Fibroblast of lung (primary cell): ENCODE measurements at regions not wholly inside any gene's neighbourhood (a gene's known extent, or its start where the extent isn't known, plus 50 kb on each side); places are given as distances from the start of the nearest gene placed in this dataset.

Source experiments
- DNase-seq, 2 donors: peaks; one replicate each; pipeline versions ENCODE4 v3.0.0 to v3.0.0-alpha.2; 2010; ENCODE audit warnings: low read depth in 2 of 2
- H2AFZ ChIP-seq: 2 replicates; pipeline ENCODE4 v1.5.1; 2012; ENCODE audit warnings: low read length, control low read depth, inconsistent platforms
- H3K27ac ChIP-seq: 2 replicates; pipeline ENCODE4 v1.5.1; 2011; ENCODE audit warnings: low read length, control low read depth; ENCODE audit not compliant: insufficient read depth
- H3K27me3 ChIP-seq: 2 replicates; pipeline ENCODE4 v1.5.1; 2011; ENCODE audit warnings: mild to moderate bottlenecking, low read length; ENCODE audit not compliant: control insufficient read depth, insufficient read depth
- H3K36me3 ChIP-seq: 2 replicates; pipeline ENCODE4 v1.5.1; 2011; ENCODE audit warnings: low read length; ENCODE audit not compliant: control insufficient read depth, insufficient read depth
- H3K4me1 ChIP-seq: 2 replicates; pipeline ENCODE4 v1.5.1; 2011; ENCODE audit warnings: low read length; ENCODE audit not compliant: control insufficient read depth, insufficient read depth; ENCODE audit errors: extremely low read depth
- H3K4me2 ChIP-seq: 2 replicates; pipeline ENCODE4 v1.5.1; 2011; ENCODE audit warnings: low read length, control low read depth; ENCODE audit not compliant: insufficient read depth; ENCODE audit errors: extremely low read depth
- H3K4me3 ChIP-seq, 4 experiments: fragments of 200-600 bp in 1 of 4; sonication (generic) in 1 of 4; replicated peaks in 1 of 4; 2 replicates each; pipeline ENCODE4 v1.5.1; 2011 to 2016; ENCODE audit warnings: low read length in 4 of 4, low read depth in 3 of 4, mild to moderate bottlenecking in 3 of 4, control low read depth in 2 of 4, inconsistent platforms in 1 of 4, mixed read lengths in 1 of 4; ENCODE audit not compliant: insufficient read depth in 1 of 4; ENCODE audit errors: control extremely low read depth in 1 of 4
- H3K79me2 ChIP-seq: 2 replicates; pipeline ENCODE4 v1.5.1; 2012; ENCODE audit warnings: mild to moderate bottlenecking, low read length, inconsistent platforms; ENCODE audit not compliant: control insufficient read depth, insufficient read depth
- H3K9ac ChIP-seq: 2 replicates; pipeline ENCODE4 v1.5.1; 2011; ENCODE audit warnings: mild to moderate bottlenecking, low read length, control low read depth; ENCODE audit not compliant: insufficient read depth
- H3K9me3 ChIP-seq: 2 replicates; pipeline ENCODE4 v1.5.1; 2012; ENCODE audit warnings: low read depth, low read length; ENCODE audit not compliant: control insufficient read depth, insufficient read depth
- H4K20me1 ChIP-seq: 2 replicates; pipeline ENCODE4 v1.5.1; 2011; ENCODE audit warnings: low read length; ENCODE audit not compliant: control insufficient read depth, insufficient read depth; ENCODE audit errors: extremely low read depth
- CTCF ChIP-seq, 2 donors: IDR thresholded peaks in 1 of 2; conservative IDR thresholded peaks in 1 of 2; 1 replicate in 1 of 2; 2 replicates in 1 of 2; pipeline ENCODE4 v1.5.1; 2011 to 2012; ENCODE audit warnings: low read length in 2 of 2, control low read depth in 1 of 2, inconsistent platforms in 1 of 2, low read depth in 1 of 2, mild to moderate bottlenecking in 1 of 2
- EZH2 ChIP-seq: IDR thresholded peaks from 2 replicates; pipeline ENCODE4 v1.5.1; 2012; ENCODE audit warnings: low read length, control low read depth, mild to moderate bottlenecking; ENCODE audit errors: missing control alignments

- Histone ChIP-seq H3K79me2 (no peaks in the 10 kb centered on the region), H3K27me3 (no peaks in the 10 kb centered on the region), H3K27ac (no peak overlapping the region), H3K36me3 (no peaks in the 10 kb centered on the region), H3K4me3 (no peak overlapping the region), H3K9me3 (no peaks in the 10 kb centered on the region), H3K4me1 (no peaks in the 10 kb centered on the region), H3K4me2 (no peak overlapping the region), H4K20me1 (no peaks in the 10 kb centered on the region), H2AFZ (no peak overlapping the region), H3K9ac (no peak overlapping the region)
- no peak for DNase-seq
- TF ChIP-seq EZH2 (no peak), CTCF (conservative IDR thresholded peaks at IDR 0.05 in 1 of 2, IDR thresholded peaks at IDR 0.05 in 1 of 2; ENCODE audit: low read depth in 1 of 2, low read length in 2 of 2) (no peak)
These were observed 1370.6 kb upstream of the LRRTM3 start for GRCh38 chr10:65555192-65555591.

- no peak for TF ChIP-seq EZH2
- no peak for TF ChIP-seq CTCF (conservative IDR thresholded peaks at IDR 0.05 in 1 of 2, IDR thresholded peaks at IDR 0.05 in 1 of 2; ENCODE audit: low read depth in 1 of 2, low read length in 2 of 2)
- H3K36me3 ChIP-seq: no peaks in the 10 kb centered on the region
- no peak overlapping the region for H3K27ac ChIP-seq
- no peaks in the 10 kb centered on the region for H3K27me3 ChIP-seq
- no peaks in the 10 kb centered on the region for H3K79me2 ChIP-seq
- H3K4me2 ChIP-seq: no peak overlapping the region
- no peak overlapping the region for H2AFZ ChIP-seq
- no peaks in the 10 kb centered on the region for H4K20me1 ChIP-seq
- no peaks in the 10 kb centered on the region for H3K4me1 ChIP-seq
- H3K9ac ChIP-seq: no peak overlapping the region
- H3K4me3 ChIP-seq: no peak overlapping the region
- H3K9me3 ChIP-seq: no peaks in the 10 kb centered on the region
- no peak for DNase-seq
These were observed 1369.8 kb upstream of the LRRTM3 start for GRCh38 chr10:65556006-65556405.

GRCh38 chr10:65559369-65559768 is 1366.5 kb upstream of the LRRTM3 start:
- Histone ChIP-seq H3K9me3 (no peaks in the 10 kb centered on the region), H2AFZ (no peak overlapping the region), H3K79me2 (no peaks in the 10 kb centered on the region), H3K27ac (no peak overlapping the region), H3K4me1 (no peaks in the 10 kb centered on the region), H3K4me3 (no peak overlapping the region), H3K36me3 (no peaks in the 10 kb centered on the region), H3K4me2 (no peak overlapping the region), H3K27me3 (no peaks in the 10 kb centered on the region), H4K20me1 (no peaks in the 10 kb centered on the region), H3K9ac (no peak overlapping the region)
- DNase-seq: no peak
- TF ChIP-seq CTCF (conservative IDR thresholded peaks at IDR 0.05 in 1 of 2, IDR thresholded peaks at IDR 0.05 in 1 of 2; ENCODE audit: low read depth in 1 of 2, low read length in 2 of 2) (no peak), EZH2 (no peak)
